ENCODE measurements at regions not wholly inside any gene's neighbourhood (a gene's known extent, or its start where the extent isn't known, plus 50 kb on each side); places are given as distances from the start of the nearest gene placed in this dataset.

- TF ChIP-seq, protein P1, sequence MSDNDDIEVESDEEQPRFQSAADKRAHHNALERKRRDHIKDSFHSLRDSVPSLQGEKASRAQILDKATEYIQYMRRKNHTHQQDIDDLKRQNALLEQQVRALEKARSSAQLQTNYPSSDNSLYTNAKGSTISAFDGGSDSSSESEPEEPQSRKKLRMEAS (IDR thresholded peaks at IDR 0.05) = peak; percentile 35; the same call in 1 of the 2 replicates
- no peak for TF ChIP-seq SRF (IDR thresholded peaks at IDR 0.05; ENCODE audit: low read depth)
- TF ChIP-seq, protein P2, sequence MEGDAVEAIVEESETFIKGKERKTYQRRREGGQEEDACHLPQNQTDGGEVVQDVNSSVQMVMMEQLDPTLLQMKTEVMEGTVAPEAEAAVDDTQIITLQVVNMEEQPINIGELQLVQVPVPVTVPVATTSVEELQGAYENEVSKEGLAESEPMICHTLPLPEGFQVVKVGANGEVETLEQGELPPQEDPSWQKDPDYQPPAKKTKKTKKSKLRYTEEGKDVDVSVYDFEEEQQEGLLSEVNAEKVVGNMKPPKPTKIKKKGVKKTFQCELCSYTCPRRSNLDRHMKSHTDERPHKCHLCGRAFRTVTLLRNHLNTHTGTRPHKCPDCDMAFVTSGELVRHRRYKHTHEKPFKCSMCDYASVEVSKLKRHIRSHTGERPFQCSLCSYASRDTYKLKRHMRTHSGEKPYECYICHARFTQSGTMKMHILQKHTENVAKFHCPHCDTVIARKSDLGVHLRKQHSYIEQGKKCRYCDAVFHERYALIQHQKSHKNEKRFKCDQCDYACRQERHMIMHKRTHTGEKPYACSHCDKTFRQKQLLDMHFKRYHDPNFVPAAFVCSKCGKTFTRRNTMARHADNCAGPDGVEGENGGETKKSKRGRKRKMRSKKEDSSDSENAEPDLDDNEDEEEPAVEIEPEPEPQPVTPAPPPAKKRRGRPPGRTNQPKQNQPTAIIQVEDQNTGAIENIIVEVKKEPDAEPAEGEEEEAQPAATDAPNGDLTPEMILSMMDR (IDR thresholded peaks at IDR 0.05 in 2 of 3, conservative IDR thresholded peaks at IDR 0.05 in 1 of 3; ENCODE audit: borderline replicate concordance in 1 of 3, insufficient read depth in 1 of 3, low read depth in 2 of 3, low read length in 2 of 3) = no peak
- TF ChIP-seq EZH2 (IDR thresholded peaks at IDR 0.05) = no peak
- TF ChIP-seq POLR2AphosphoS5 (IDR thresholded peaks at IDR 0.05; ENCODE audit: low read depth, low read length) = no peak
- TF ChIP-seq SIN3A (IDR thresholded peaks at IDR 0.05; ENCODE audit: low read depth) = no peak
- TF ChIP-seq ZFX (IDR thresholded peaks at IDR 0.05) = no peak
- TF ChIP-seq TCF7L2 (IDR thresholded peaks at IDR 0.05; ENCODE audit: borderline replicate concordance, extremely low read depth, insufficient read depth, insufficient read length) = no peak
- no peak for TF ChIP-seq ZNF274 (IDR thresholded peaks at IDR 0.05; ENCODE audit: low read depth, low read length)
- TF ChIP-seq JUND (IDR thresholded peaks at IDR 0.05) = no peak
Observed at GRCh38 chr5:103929338-103930013, 366.9 kb upstream of the NUDT12 start.

All from HCT116 (cell line).